B cell (primary cell): ENCODE measurements at regions not wholly inside any gene's neighbourhood (a gene's known extent, or its start where the extent isn't known, plus 50 kb on each side); places are given as distances from the start of the nearest gene placed in this dataset.

ENCODE experiments used
- ATAC-seq: fragments of 200-7000 bp; cut with Tn5 transposase; one replicate; pipeline ENCODE4 v1.10.0; 2021; ENCODE audit warnings: low read depth, mild to moderate bottlenecking, moderate number of reproducible peaks, moderate library complexity
- CTCF ChIA-PET: fragments of 350-600 bp; sonication (Branson Sonifier 250); formaldehyde crosslinking; loops from one replicate; lab custom pipeline; 2021; ENCODE audit warnings: antibody characterized with exemption, inconsistent platforms; lab: Charles Lee
- POLR2A ChIA-PET: fragments of 350-600 bp; sonication (Branson Sonifier 250); formaldehyde crosslinking; loops from one replicate; lab custom pipeline; 2021; ENCODE audit warnings: antibody characterized with exemption; lab: Charles Lee
- DNase-seq: peaks from one replicate; pipeline ENCODE4 v3.0.0; 2013
- H2AFZ ChIP-seq: 2 replicates; pipeline ENCODE4 v1.6.1; 2012; ENCODE audit warnings: mild to moderate bottlenecking, low read depth, low read length; ENCODE audit not compliant: insufficient read depth, poor library complexity, severe bottlenecking
- H3K27ac ChIP-seq, 2 donors: 1 replicate in 1 of 2; 2 replicates in 1 of 2; pipeline ENCODE4 v1.5.1; 2012 to 2013; ENCODE audit warnings: low read length in 2 of 2, mild to moderate bottlenecking in 2 of 2, moderate library complexity in 1 of 2
- H3K27me3 ChIP-seq, 4 experiments: fragments of 200-600 bp in 1 of 4; sonication (generic) in 1 of 4; replicated peaks in 1 of 4; 1 replicate in 2 of 4; 2 replicates in 2 of 4; pipeline versions ENCODE4 v1.6.1 to v1.7.0; 2013 to 2016; ENCODE audit warnings: low read length in 3 of 4, mild to moderate bottlenecking in 2 of 4, mixed read lengths in 1 of 4, moderate library complexity in 1 of 4; ENCODE audit not compliant: insufficient read depth in 4 of 4, control insufficient read depth in 3 of 4; ENCODE audit errors: control extremely low read depth in 1 of 4
- H3K36me3 ChIP-seq, 2 experiments: replicated peaks in 1 of 2; 1 replicate in 1 of 2; 2 replicates in 1 of 2; pipeline versions ENCODE4 v1.6.1 to v1.7.1; 2013; ENCODE audit warnings: low read length in 1 of 2; ENCODE audit not compliant: insufficient read depth in 2 of 2, control insufficient read depth in 1 of 2; ENCODE audit errors: control extremely low read depth in 1 of 2, extremely low read depth in 1 of 2
- H3K4me1 ChIP-seq, 2 donors: fragments of 200-600 bp in 1 of 2; sonication (generic) in 1 of 2; 1 replicate in 1 of 2; 2 replicates in 1 of 2; pipeline versions ENCODE4 v1.5.1 to v1.6.1; 2013 to 2017; ENCODE audit warnings: low read length in 2 of 2; ENCODE audit not compliant: control insufficient read depth in 2 of 2, insufficient read depth in 2 of 2
- H3K4me2 ChIP-seq: replicated peaks from 2 replicates; pipeline ENCODE3; 2012; ENCODE audit warnings: mild to moderate bottlenecking, low read depth, low read length; ENCODE audit not compliant: poor library complexity, severe bottlenecking
- H3K4me3 ChIP-seq, 5 experiments: fragments of 200-600 bp in 1 of 5; sonication (generic) in 1 of 5; 1 replicate in 3 of 5; 2 replicates in 2 of 5; pipeline versions ENCODE4 v1.5.1 to v1.7.0; 2011 to 2016; ENCODE audit warnings: low read length in 4 of 5, mild to moderate bottlenecking in 4 of 5, low read depth in 2 of 5, control low read depth in 1 of 5, moderate library complexity in 1 of 5; ENCODE audit not compliant: insufficient read depth in 1 of 5; ENCODE audit errors: control extremely low read depth in 1 of 5, extremely low read depth in 1 of 5
- H3K79me2 ChIP-seq: fragments of 200-600 bp; sonication (generic); one replicate; pipeline ENCODE4 v1.6.0; 2016; ENCODE audit warnings: low read length; ENCODE audit not compliant: control insufficient read depth, insufficient read depth
- H3K9ac ChIP-seq: fragments of 200-600 bp; sonication (generic); 2 replicates; pipeline ENCODE4 v1.6.1; 2017; ENCODE audit warnings: mild to moderate bottlenecking, low read length, moderate library complexity
- H3K9me3 ChIP-seq, 3 donors: one replicate each; pipeline versions ENCODE4 v1.6.1 to v1.7.1; 2013; ENCODE audit warnings: low read length in 2 of 3; ENCODE audit not compliant: control insufficient read depth in 2 of 3, insufficient read depth in 1 of 3; ENCODE audit errors: control extremely low read depth in 1 of 3
- H4K20me1 ChIP-seq: 2 replicates; pipeline ENCODE4 v1.6.0; 2012; ENCODE audit warnings: mild to moderate bottlenecking, low read length; ENCODE audit not compliant: insufficient read depth, control insufficient read depth, poor library complexity, severe bottlenecking
- H3K27ac Mint-ChIP-seq: one replicate; pipeline ENCODE4 v1.8.0; 2021; ENCODE audit warnings: mixed read lengths
- H3K27me3 Mint-ChIP-seq: one replicate; pipeline ENCODE4 v1.8.0; 2021; ENCODE audit warnings: mixed read lengths
- H3K4me1 Mint-ChIP-seq: one replicate; pipeline ENCODE4 v1.8.0; 2021; ENCODE audit warnings: mixed read lengths
- H3K4me3 Mint-ChIP-seq: one replicate; pipeline ENCODE4 v1.8.0; 2021; ENCODE audit warnings: mixed read lengths
- H3K9me3 Mint-ChIP-seq: one replicate; pipeline ENCODE4 v1.8.0; 2022; ENCODE audit warnings: mixed read lengths; ENCODE audit not compliant: insufficient read depth
- EZH2 ChIP-seq: IDR thresholded peaks from 2 replicates; pipeline ENCODE4 v1.6.1; 2012; ENCODE audit warnings: borderline replicate concordance, low read depth, mild to moderate bottlenecking, moderate library complexity, low read length; ENCODE audit not compliant: insufficient read depth, poor library complexity, severe bottlenecking
- intact Hi-C: fragments of 100-400 bp; cut with micrococcal nuclease; formaldehyde crosslinking; loops from one replicate; pipeline ENCODE4 v1.10.0; 2022
- TF ChIP-seq, protein P1 (sequence below): fragments of 200-600 bp; IDR thresholded peaks from one replicate; pipeline ENCODE4 v1.8.0; 2022; ENCODE audit warnings: antibody characterized with exemption, mild to moderate bottlenecking

DNA sequence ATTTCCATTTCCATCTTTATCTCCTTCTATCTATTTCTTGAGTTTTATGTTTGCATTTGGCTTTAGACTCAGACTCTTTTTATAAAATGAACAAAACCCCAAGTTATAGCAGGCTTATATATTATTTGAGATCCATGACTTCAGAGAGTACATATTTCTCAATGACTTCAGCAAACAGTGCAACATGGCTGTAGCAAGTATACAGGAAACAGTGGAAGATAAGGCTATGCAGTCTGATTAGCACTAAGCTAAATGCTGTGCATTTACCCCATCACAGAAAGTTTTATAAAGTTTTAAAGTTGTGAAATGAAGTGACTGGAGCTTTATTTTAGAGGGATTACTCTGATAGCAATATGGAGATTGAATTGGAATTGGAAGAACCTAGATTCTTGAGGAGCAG is 463.5 kb upstream of the TGFBR2 start:
- no peak overlapping the region for H3K27ac ChIP-seq
- Mint-ChIP-seq H3K9me3 (no peaks in the 10 kb centered on the region), H3K4me1 (no peaks in the 10 kb centered on the region), H3K4me3 (no peak overlapping the region), H3K27ac (no peak overlapping the region), H3K27me3 (peaks cover 6% of the 10 kb centered on the region)
- TF ChIP-seq EZH2 = no peak
- TF ChIP-seq, protein P1, sequence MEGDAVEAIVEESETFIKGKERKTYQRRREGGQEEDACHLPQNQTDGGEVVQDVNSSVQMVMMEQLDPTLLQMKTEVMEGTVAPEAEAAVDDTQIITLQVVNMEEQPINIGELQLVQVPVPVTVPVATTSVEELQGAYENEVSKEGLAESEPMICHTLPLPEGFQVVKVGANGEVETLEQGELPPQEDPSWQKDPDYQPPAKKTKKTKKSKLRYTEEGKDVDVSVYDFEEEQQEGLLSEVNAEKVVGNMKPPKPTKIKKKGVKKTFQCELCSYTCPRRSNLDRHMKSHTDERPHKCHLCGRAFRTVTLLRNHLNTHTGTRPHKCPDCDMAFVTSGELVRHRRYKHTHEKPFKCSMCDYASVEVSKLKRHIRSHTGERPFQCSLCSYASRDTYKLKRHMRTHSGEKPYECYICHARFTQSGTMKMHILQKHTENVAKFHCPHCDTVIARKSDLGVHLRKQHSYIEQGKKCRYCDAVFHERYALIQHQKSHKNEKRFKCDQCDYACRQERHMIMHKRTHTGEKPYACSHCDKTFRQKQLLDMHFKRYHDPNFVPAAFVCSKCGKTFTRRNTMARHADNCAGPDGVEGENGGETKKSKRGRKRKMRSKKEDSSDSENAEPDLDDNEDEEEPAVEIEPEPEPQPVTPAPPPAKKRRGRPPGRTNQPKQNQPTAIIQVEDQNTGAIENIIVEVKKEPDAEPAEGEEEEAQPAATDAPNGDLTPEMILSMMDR = no peak
- H3K36me3 ChIP-seq = no peaks in the 10 kb centered on the region
- H3K4me1 ChIP-seq = no peaks in the 10 kb centered on the region
- no peaks in the 10 kb centered on the region for H3K79me2 ChIP-seq
- DNase-seq = no peak
- H3K4me2 ChIP-seq = no peak overlapping the region
- ATAC-seq = no peak
- intact Hi-C loops = no loop called here
- H4K20me1 ChIP-seq = no peaks in the 10 kb centered on the region
- no peaks in the 10 kb centered on the region for H3K9me3 ChIP-seq
- H3K9ac ChIP-seq = no peak overlapping the region
- ChIA-PET POLR2A (no interaction called here), CTCF (no interaction called here)
- no peak overlapping the region for H2AFZ ChIP-seq
- no peaks in the 10 kb centered on the region for H3K27me3 ChIP-seq
- H3K4me3 ChIP-seq = no peak overlapping the region

DNA sequence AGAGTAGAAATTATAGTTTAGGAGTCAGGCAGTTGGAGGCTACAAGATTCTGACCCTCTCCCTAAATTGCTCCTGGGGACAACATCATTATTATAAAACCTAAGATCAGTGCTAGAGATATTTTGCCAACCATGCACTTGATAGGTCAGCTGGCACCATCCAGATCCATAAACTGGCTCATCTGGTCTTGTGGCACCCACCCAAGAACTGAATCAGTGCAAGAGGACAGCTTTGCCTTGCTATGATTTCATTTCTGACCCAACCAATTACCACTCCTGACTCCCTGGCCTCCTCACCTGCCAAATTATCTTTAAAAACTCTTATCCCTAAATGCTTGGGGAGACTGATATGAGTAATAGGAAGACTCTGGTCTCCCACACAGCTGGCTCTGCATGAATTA is 461.1 kb upstream of the TGFBR2 start:
- H3K9me3 Mint-ChIP-seq = no peaks in the 10 kb centered on the region
- Histone ChIP-seq H3K9ac (no peak overlapping the region), H3K36me3 (no peaks in the 10 kb centered on the region), H3K9me3 (no peaks in the 10 kb centered on the region), H3K4me2 (no peak overlapping the region), H2AFZ (no peak overlapping the region), H3K27ac (no peak overlapping the region), H3K4me1 (no peaks in the 10 kb centered on the region), H4K20me1 (no peaks in the 10 kb centered on the region), H3K4me3 (no peak overlapping the region), H3K79me2 (no peaks in the 10 kb centered on the region), H3K27me3 (no peaks in the 10 kb centered on the region)
- no peak for TF ChIP-seq EZH2
- TF ChIP-seq, protein P1 = no peak
- no peaks in the 10 kb centered on the region for H3K4me1 Mint-ChIP-seq
- H3K27ac Mint-ChIP-seq = no peak overlapping the region
- ChIA-PET CTCF (no interaction called here), POLR2A (no interaction called here)
- H3K27me3 Mint-ChIP-seq = peaks cover 3% of the 10 kb centered on the region
- DNase-seq (no peak), ATAC-seq (no peak)
- H3K4me3 Mint-ChIP-seq = no peak overlapping the region
- intact Hi-C loops = no loop called here
